Coronary artery (tissue), 2 donors: ENCODE measurements at regions not wholly inside any gene's neighbourhood (a gene's known extent, or its start where the extent isn't known, plus 50 kb on each side); places are given as distances from the start of the nearest gene placed in this dataset.

Source experiments
- DNase-seq: peaks from one replicate; pipeline ENCODE4 v3.0.0-alpha.2; 2017; ENCODE audit warnings: low spot score
- H3K27ac ChIP-seq, 2 donors: fragments of 200-600 bp; sonication (generic); one replicate each; pipeline ENCODE4 v1.5.1; 2016 to 2019
- H3K4me3 ChIP-seq: fragments of 200-600 bp; sonication (generic); 2 replicates; pipeline ENCODE4 v1.5.1; 2016; ENCODE audit warnings: mild to moderate bottlenecking, moderate library complexity
- TF ChIP-seq, protein P1 (sequence below): fragments of 200-600 bp; sonication (generic); IDR thresholded peaks from one replicate; pipeline ENCODE4 v1.5.1; 2019; ENCODE audit warnings: antibody characterized with exemption

DNA sequence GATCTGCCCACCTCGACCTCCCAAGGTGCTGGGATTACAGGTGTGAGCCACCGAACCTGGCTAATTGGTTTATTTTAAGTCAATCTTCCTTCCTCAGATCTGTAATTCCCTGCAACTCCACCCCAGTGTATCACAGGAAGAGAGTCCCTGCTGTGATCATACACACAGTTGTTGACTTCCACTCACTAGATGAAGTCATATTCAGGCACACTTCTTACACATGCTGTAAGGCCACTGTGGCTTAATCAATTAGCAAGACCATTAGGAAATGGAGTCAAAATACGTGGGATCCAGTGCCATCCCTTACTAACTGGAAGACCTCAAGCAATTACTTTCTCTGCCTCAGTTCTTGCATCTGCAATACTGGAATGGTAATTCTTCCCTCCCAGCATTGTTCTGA, 66.1 kb upstream of the PAX2 start:
- DNase-seq: no peak
- no peak overlapping the region for H3K27ac ChIP-seq

GRCh38 chr10:100683004-100683403, 62.4 kb upstream of the PAX2 start:
- no peak overlapping the region for H3K4me3 ChIP-seq
- no peak overlapping the region for H3K27ac ChIP-seq
- DNase-seq: no peak
- TF ChIP-seq, protein P1, sequence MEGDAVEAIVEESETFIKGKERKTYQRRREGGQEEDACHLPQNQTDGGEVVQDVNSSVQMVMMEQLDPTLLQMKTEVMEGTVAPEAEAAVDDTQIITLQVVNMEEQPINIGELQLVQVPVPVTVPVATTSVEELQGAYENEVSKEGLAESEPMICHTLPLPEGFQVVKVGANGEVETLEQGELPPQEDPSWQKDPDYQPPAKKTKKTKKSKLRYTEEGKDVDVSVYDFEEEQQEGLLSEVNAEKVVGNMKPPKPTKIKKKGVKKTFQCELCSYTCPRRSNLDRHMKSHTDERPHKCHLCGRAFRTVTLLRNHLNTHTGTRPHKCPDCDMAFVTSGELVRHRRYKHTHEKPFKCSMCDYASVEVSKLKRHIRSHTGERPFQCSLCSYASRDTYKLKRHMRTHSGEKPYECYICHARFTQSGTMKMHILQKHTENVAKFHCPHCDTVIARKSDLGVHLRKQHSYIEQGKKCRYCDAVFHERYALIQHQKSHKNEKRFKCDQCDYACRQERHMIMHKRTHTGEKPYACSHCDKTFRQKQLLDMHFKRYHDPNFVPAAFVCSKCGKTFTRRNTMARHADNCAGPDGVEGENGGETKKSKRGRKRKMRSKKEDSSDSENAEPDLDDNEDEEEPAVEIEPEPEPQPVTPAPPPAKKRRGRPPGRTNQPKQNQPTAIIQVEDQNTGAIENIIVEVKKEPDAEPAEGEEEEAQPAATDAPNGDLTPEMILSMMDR: no peak

More for the DNA sequence above, 66.1 kb upstream of the PAX2 start:
- no peak overlapping the region for H3K4me3 ChIP-seq
- TF ChIP-seq, protein P1: no peak

- Histone ChIP-seq H3K4me3 (no peak overlapping the region), H3K27ac (no peak overlapping the region)
- TF ChIP-seq, protein P1: no peak
- no peak for DNase-seq
Observed at GRCh38 chr10:100683545-100684300, 61.7 kb upstream of the PAX2 start.

GRCh38 chr10:100684688-100685235, 60.6 kb upstream of the PAX2 start:
- H3K4me3 ChIP-seq: no peak overlapping the region
- no peak overlapping the region for H3K27ac ChIP-seq
- TF ChIP-seq, protein P1: no peak
- DNase-seq: no peak

- no peak for DNase-seq
- Histone ChIP-seq H3K27ac (no peak overlapping the region), H3K4me3 (no peak overlapping the region)
- TF ChIP-seq, protein P1: no peak
Observed at GRCh38 chr10:100685331-100685730, 60.1 kb upstream of the PAX2 start.

DNA sequence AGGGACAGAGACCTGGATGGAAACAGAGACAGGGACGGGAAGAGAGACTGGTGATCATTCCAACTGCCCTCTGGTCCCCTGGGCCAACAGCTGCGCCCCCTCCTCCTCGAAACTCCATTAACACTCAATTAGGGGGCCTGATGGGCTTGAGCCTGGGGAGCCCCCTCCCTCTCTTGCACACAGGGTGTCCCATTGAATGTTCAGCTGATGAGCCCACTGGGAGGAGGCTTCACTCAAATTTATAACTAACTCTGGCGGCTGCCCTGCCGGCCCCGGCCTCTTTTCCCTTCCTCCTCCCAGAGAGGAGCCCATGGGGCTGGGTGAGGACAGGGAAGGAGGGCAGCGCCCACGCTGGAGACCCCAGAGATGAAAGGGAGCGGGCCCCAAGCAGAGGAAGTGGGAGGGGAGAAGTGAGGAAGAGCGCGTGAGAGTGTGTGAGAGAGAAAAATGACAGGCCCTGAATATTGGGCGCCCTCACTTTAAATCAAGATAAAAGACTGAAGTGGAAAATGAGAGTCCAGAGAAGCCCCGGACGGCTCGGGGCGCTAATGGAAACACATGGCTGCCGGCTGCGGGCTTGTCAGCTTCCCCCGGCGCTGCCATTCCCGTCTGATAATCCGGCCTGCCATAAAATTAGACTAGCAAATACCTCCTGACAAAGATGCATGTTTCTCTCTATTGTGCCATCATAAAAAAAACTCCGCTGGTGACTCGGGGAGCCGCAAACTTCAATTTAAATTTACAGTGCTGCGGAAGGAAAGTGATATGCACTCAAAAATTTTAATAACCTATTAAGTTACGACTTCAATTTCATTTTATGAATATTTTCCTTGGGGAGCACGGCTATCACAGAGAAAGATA, 58.0 kb upstream of the PAX2 start:
- Histone ChIP-seq H3K27ac (no peak overlapping the region), H3K4me3 (no peak overlapping the region)
- no peak for DNase-seq
- TF ChIP-seq, protein P1: no peak
